ENCODE measurements at regions not wholly inside any gene's neighbourhood (a gene's known extent, or its start where the extent isn't known, plus 50 kb on each side); places are given as distances from the start of the nearest gene placed in this dataset.

- Histone ChIP-seq H3K36me3 (ENCODE audit: control insufficient read depth, insufficient read depth, low read length) (no peaks in the 10 kb centered on the region), H3K4me1 (no peaks in the 10 kb centered on the region), H3K79me2 (no peaks in the 10 kb centered on the region), H3K9me3 (ENCODE audit: control insufficient read depth, low read length) (no peaks in the 10 kb centered on the region), H3K9ac (no peak overlapping the region), H3K27me3 (ENCODE audit: control insufficient read depth, insufficient read depth, low read length) (no peaks in the 10 kb centered on the region), H2AFZ (no peak overlapping the region), H3K4me2 (ENCODE audit: low read length) (no peak overlapping the region), H3K27ac (no peak overlapping the region), H3K4me3 (ENCODE audit: low read depth, low read length) (no peak overlapping the region)
- TF ChIP-seq CTCF (IDR thresholded peaks at IDR 0.05), result no peak
These were observed 396.8 kb upstream of the HS3ST5 start for GRCh38 chr6:114739656-114740055.

DNA sequence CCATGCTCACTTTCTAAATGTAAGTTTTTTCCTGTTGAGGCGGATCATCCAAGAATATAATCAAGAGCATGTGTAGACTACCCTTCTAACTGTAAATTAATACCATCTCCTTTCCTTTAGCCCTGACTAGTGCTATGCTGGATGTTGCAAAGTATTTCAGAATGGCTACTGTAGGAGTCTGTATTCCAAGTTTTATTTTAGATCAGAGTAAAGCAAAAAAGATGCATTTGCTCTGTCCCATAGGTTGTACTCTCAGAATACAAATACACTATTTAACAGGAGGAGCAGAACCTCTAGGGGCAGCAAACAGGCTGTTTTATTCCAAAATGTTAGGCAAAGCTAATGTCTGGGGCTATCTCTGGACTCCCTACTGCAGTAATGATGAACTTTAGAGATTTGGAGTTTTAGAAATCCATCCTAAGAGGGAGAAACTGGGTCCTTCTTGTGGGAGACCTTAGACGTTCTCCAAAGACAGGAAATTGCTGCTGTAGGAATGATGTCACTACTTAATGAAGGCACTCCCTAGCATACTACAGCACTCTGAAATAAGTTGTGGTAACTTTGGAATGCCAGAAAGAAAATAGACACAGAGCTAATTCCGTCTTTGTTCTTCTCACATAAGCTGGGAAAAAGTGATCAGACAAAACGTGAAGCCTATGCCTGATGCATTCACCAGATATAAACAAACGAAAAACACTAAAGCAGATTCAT, 392.4 kb upstream of the HS3ST5 start:
- H3K4me2 ChIP-seq (ENCODE audit: low read length), result no peak overlapping the region
- H3K79me2 ChIP-seq, result no peaks in the 10 kb centered on the region
- no peaks in the 10 kb centered on the region for H3K27me3 ChIP-seq (ENCODE audit: control insufficient read depth, insufficient read depth, low read length)
- no peaks in the 10 kb centered on the region for H3K4me1 ChIP-seq
- no peaks in the 10 kb centered on the region for H3K36me3 ChIP-seq (ENCODE audit: control insufficient read depth, insufficient read depth, low read length)
- H3K27ac ChIP-seq, result no peak overlapping the region
- TF ChIP-seq CTCF (IDR thresholded peaks at IDR 0.05), result no peak
- no peak overlapping the region for H3K4me3 ChIP-seq (ENCODE audit: low read depth, low read length)
- no peak overlapping the region for H3K9ac ChIP-seq
- H2AFZ ChIP-seq, result no peak overlapping the region
- H3K9me3 ChIP-seq (ENCODE audit: control insufficient read depth, low read length), result no peaks in the 10 kb centered on the region

- H2AFZ ChIP-seq, result no peak overlapping the region
- H3K9ac ChIP-seq, result no peak overlapping the region
- H3K4me1 ChIP-seq, result no peaks in the 10 kb centered on the region
- H3K4me2 ChIP-seq (ENCODE audit: low read length), result no peak overlapping the region
- no peak overlapping the region for H3K4me3 ChIP-seq (ENCODE audit: low read depth, low read length)
- H3K27ac ChIP-seq, result no peak overlapping the region
- no peaks in the 10 kb centered on the region for H3K9me3 ChIP-seq (ENCODE audit: control insufficient read depth, low read length)
- no peaks in the 10 kb centered on the region for H3K36me3 ChIP-seq (ENCODE audit: control insufficient read depth, insufficient read depth, low read length)
- H3K27me3 ChIP-seq (ENCODE audit: control insufficient read depth, insufficient read depth, low read length), result no peaks in the 10 kb centered on the region
- no peak for TF ChIP-seq CTCF (IDR thresholded peaks at IDR 0.05)
- H3K79me2 ChIP-seq, result no peaks in the 10 kb centered on the region
These were observed 390.8 kb upstream of the HS3ST5 start for GRCh38 chr6:114733596-114733995.

- TF ChIP-seq CTCF (IDR thresholded peaks at IDR 0.05), result no peak
- no peak overlapping the region for H3K27ac ChIP-seq
- no peaks in the 10 kb centered on the region for H3K9me3 ChIP-seq (ENCODE audit: control insufficient read depth, low read length)
- no peak overlapping the region for H3K4me3 ChIP-seq (ENCODE audit: low read depth, low read length)
- no peak overlapping the region for H2AFZ ChIP-seq
- no peak overlapping the region for H3K4me2 ChIP-seq (ENCODE audit: low read length)
- H3K27me3 ChIP-seq (ENCODE audit: control insufficient read depth, insufficient read depth, low read length), result no peaks in the 10 kb centered on the region
- H3K36me3 ChIP-seq (ENCODE audit: control insufficient read depth, insufficient read depth, low read length), result no peaks in the 10 kb centered on the region
- H3K9ac ChIP-seq, result no peak overlapping the region
- no peaks in the 10 kb centered on the region for H3K4me1 ChIP-seq
- H3K79me2 ChIP-seq, result no peaks in the 10 kb centered on the region
These were observed 376.0 kb upstream of the HS3ST5 start for GRCh38 chr6:114718716-114719270.

GRCh38 chr6:114718186-114718585, 375.4 kb upstream of the HS3ST5 start:
- Histone ChIP-seq H3K9me3 (ENCODE audit: control insufficient read depth, low read length) (no peaks in the 10 kb centered on the region), H3K27me3 (ENCODE audit: control insufficient read depth, insufficient read depth, low read length) (no peaks in the 10 kb centered on the region)

More at GRCh38 chr6:114718186-114718585, 375.4 kb upstream of the HS3ST5 start:
- TF ChIP-seq CTCF (IDR thresholded peaks at IDR 0.05), result no peak
- Histone ChIP-seq H2AFZ (no peak overlapping the region), H3K27ac (no peak overlapping the region), H3K9ac (no peak overlapping the region), H3K4me3 (ENCODE audit: low read depth, low read length) (no peak overlapping the region), H3K79me2 (no peaks in the 10 kb centered on the region), H3K4me2 (ENCODE audit: low read length) (no peak overlapping the region), H3K4me1 (no peaks in the 10 kb centered on the region), H3K36me3 (ENCODE audit: control insufficient read depth, insufficient read depth, low read length) (no peaks in the 10 kb centered on the region)
